ENCODE measurements at regions not wholly inside any gene's neighbourhood (a gene's known extent, or its start where the extent isn't known, plus 50 kb on each side); places are given as distances from the start of the nearest gene placed in this dataset.
"Not testable (repeated sequence)": the region's sequence is repeated elsewhere in the genome, so short reads cannot be mapped to it uniquely, and the experiment has no call there.

- H3K27me3 ChIP-seq: no peaks in the 10 kb centered on the region
- TF ChIP-seq POLR2A (IDR thresholded peaks at IDR 0.05) (no peak), POLR2AphosphoS5 (IDR thresholded peaks at IDR 0.05) (no peak), EP300 (IDR thresholded peaks at IDR 0.05) (no peak), CTCF (IDR thresholded peaks at IDR 0.05) (no peak)
- no peaks in the 10 kb centered on the region for H3K9me3 ChIP-seq
- no peak for DNase-seq (ENCODE audit: low spot score in 2 of 2)
- 15% methylated on average over 1 of the region's 1 CpG for WGBS
- no peaks in the 10 kb centered on the region for H3K36me3 ChIP-seq
- H3K4me1 ChIP-seq: no peaks in the 10 kb centered on the region
- no peak overlapping the region for H3K4me3 ChIP-seq
- H3K27ac ChIP-seq: no peak overlapping the region
Measured at GRCh38 chr14:106414464-106414863, 888.1 kb downstream of the TMEM121 start.

GRCh38 chr14:106417224-106418049 lies 891.1 kb downstream of the TMEM121 start:
- TF ChIP-seq CTCF (IDR thresholded peaks at IDR 0.05): peak in 1 of 2 donors; percentile 53
- TF ChIP-seq POLR2AphosphoS5 (IDR thresholded peaks at IDR 0.05): no peak
- peak in 1 of 2 donors; percentile 69 for DNase-seq (ENCODE audit: low spot score in 2 of 2)
- WGBS: 69% methylated on average over 12 of the region's 13 CpGs
- Histone ChIP-seq H3K4me1 (no peaks in the 10 kb centered on the region), H3K9me3 (no peaks in the 10 kb centered on the region), H3K36me3 (no peaks in the 10 kb centered on the region), H3K27me3 (no peaks in the 10 kb centered on the region), H3K27ac (no peak overlapping the region), H3K4me3 (no peak overlapping the region)

GRCh38 chr14:106419376-106419965 lies 893.1 kb downstream of the TMEM121 start:
- Histone ChIP-seq H3K4me1 (no peaks in the 10 kb centered on the region), H3K4me3 (no peak overlapping the region), H3K27me3 (no peaks in the 10 kb centered on the region), H3K27ac (no peak overlapping the region), H3K9me3 (no peaks in the 10 kb centered on the region), H3K36me3 (no peaks in the 10 kb centered on the region)
- TF ChIP-seq POLR2A (IDR thresholded peaks at IDR 0.05): no peak
- no peak for DNase-seq (ENCODE audit: low spot score in 2 of 2)
- WGBS: 65% methylated on average over 5 of the region's 5 CpGs

- H3K4me3 ChIP-seq; DNase-seq (ENCODE audit: low spot score in 2 of 2); H3K4me1 ChIP-seq; H3K27ac ChIP-seq; H3K9me3 ChIP-seq; H3K27me3 ChIP-seq; H3K36me3 ChIP-seq: not testable (repeated sequence)
- 36% methylated on average over 12 of the region's 20 CpGs for WGBS
- peak in 1 of 2 donors; percentile 60 for TF ChIP-seq CTCF (IDR thresholded peaks at IDR 0.05)
Measured at GRCh38 chr14:106421431-106422033, 895.1 kb downstream of the TMEM121 start.

GRCh38 chr14:106422066-106422465 lies 895.7 kb downstream of the TMEM121 start:
- Histone ChIP-seq H3K27me3 (no peaks in the 10 kb centered on the region), H3K4me1 (no peaks in the 10 kb centered on the region), H3K36me3 (no peaks in the 10 kb centered on the region), H3K9me3 (no peaks in the 10 kb centered on the region), H3K4me3 (no peak overlapping the region), H3K27ac (no peak overlapping the region)
- TF ChIP-seq POLR2AphosphoS5 (IDR thresholded peaks at IDR 0.05) (no peak), CTCF (IDR thresholded peaks at IDR 0.05) (no peak), EP300 (IDR thresholded peaks at IDR 0.05) (no peak), POLR2A (IDR thresholded peaks at IDR 0.05) (no peak)
- WGBS: 48% methylated on average over 4 of the region's 5 CpGs
- no peak for DNase-seq (ENCODE audit: low spot score in 2 of 2)

GRCh38 chr14:106425150-106425549 lies 898.8 kb downstream of the TMEM121 start:
- not testable (repeated sequence) for H3K4me3 ChIP-seq; H3K36me3 ChIP-seq; H3K27me3 ChIP-seq; H3K4me1 ChIP-seq; H3K27ac ChIP-seq; DNase-seq (ENCODE audit: low spot score in 2 of 2); H3K9me3 ChIP-seq
- WGBS: 66% methylated on average over 7 of the region's 7 CpGs
